HG02870 (cell line): ENCODE measurements at regions not wholly inside any gene's neighbourhood (a gene's known extent, or its start where the extent isn't known, plus 50 kb on each side); places are given as distances from the start of the nearest gene placed in this dataset.
"Not testable (repeated sequence)": the region's sequence is repeated elsewhere in the genome, so short reads cannot be mapped to it uniquely, and the experiment has no call there.

Source experiments
- ATAC-seq: cut with Tn5 transposase; IDR thresholded peaks from one replicate; pipeline ENCODE4 v1.9.1; 2021; ENCODE audit warnings: mild to moderate bottlenecking, moderate library complexity; ENCODE audit not compliant: unreplicated experiment

GRCh38 chr7:76971201-76971600 lies 61.0 kb downstream of the SPDYE17 start:
- not testable (repeated sequence) for ATAC-seq

GRCh38 chr7:76969892-76970291 lies 62.3 kb downstream of the SPDYE17 start:
- not testable (repeated sequence) for ATAC-seq

- not testable (repeated sequence) for ATAC-seq
Observed at GRCh38 chr7:76965731-76966548, 66.2 kb downstream of the SPDYE17 start.

GRCh38 chr7:76964050-76964449 lies 68.1 kb downstream of the SPDYE17 start:
- not testable (repeated sequence) for ATAC-seq

- not testable (repeated sequence) for ATAC-seq
Observed at GRCh38 chr7:76963061-76963460, 69.1 kb downstream of the SPDYE17 start.

- ATAC-seq = not testable (repeated sequence)
Observed at GRCh38 chr7:76960400-76960986, 71.7 kb downstream of the SPDYE17 start.

- peak; percentile 97 for ATAC-seq
Observed at GRCh38 chr7:76959573-76960399, 72.4 kb downstream of the SPDYE17 start.

- ATAC-seq = not testable (repeated sequence)
Observed at GRCh38 chr7:76956531-76956930, 75.6 kb downstream of the SPDYE17 start.

GRCh38 chr7:76955124-76955523 lies 77.0 kb downstream of the SPDYE17 start:
- ATAC-seq = not testable (repeated sequence)

GRCh38 chr7:76944603-76945002 lies 87.6 kb downstream of the SPDYE17 start:
- peak; percentile 73 for ATAC-seq

GRCh38 chr7:76941809-76942765 lies 90.1 kb downstream of the SPDYE17 start:
- peak; percentile 51 for ATAC-seq

GRCh38 chr7:76937781-76938180 lies 94.4 kb downstream of the SPDYE17 start:
- not testable (repeated sequence) for ATAC-seq

GRCh38 chr7:76937330-76937729 lies 94.8 kb downstream of the SPDYE17 start:
- ATAC-seq = not testable (repeated sequence)

- ATAC-seq = peak; percentile 80
Observed at GRCh38 chr7:76936346-76936745, 95.8 kb downstream of the SPDYE17 start.

GRCh38 chr7:76934711-76935110 lies 97.5 kb downstream of the SPDYE17 start:
- not testable (repeated sequence) for ATAC-seq

- ATAC-seq = peak; percentile 62
Observed at GRCh38 chr7:76932957-76933356, 99.2 kb downstream of the SPDYE17 start.

GRCh38 chr7:76931441-76931840 lies 100.7 kb downstream of the SPDYE17 start:
- ATAC-seq = not testable (repeated sequence)

- ATAC-seq = not testable (repeated sequence)
Observed at GRCh38 chr7:76930416-76930815, 101.7 kb downstream of the SPDYE17 start.

- ATAC-seq = not testable (repeated sequence)
Observed at GRCh38 chr7:76928751-76929150, 103.4 kb downstream of the SPDYE17 start.

- peak; percentile 55 for ATAC-seq
Observed at GRCh38 chr7:76927741-76928393, 104.3 kb downstream of the SPDYE17 start.
